ENCODE measurements at regions not wholly inside any gene's neighbourhood (a gene's known extent, or its start where the extent isn't known, plus 50 kb on each side); places are given as distances from the start of the nearest gene placed in this dataset.

- no peaks in the 10 kb centered on the region for H3K36me3 Mint-ChIP-seq (ENCODE audit: low read depth, unreplicated experiment)
- peaks cover 13% of the 10 kb centered on the region for H3K4me1 Mint-ChIP-seq (ENCODE audit: unreplicated experiment)
- H3K27ac Mint-ChIP-seq (ENCODE audit: unreplicated experiment), result no peak overlapping the region
- no peaks in the 10 kb centered on the region for H3K9me3 Mint-ChIP-seq (ENCODE audit: unreplicated experiment)
- TF ChIP-seq, protein P1, sequence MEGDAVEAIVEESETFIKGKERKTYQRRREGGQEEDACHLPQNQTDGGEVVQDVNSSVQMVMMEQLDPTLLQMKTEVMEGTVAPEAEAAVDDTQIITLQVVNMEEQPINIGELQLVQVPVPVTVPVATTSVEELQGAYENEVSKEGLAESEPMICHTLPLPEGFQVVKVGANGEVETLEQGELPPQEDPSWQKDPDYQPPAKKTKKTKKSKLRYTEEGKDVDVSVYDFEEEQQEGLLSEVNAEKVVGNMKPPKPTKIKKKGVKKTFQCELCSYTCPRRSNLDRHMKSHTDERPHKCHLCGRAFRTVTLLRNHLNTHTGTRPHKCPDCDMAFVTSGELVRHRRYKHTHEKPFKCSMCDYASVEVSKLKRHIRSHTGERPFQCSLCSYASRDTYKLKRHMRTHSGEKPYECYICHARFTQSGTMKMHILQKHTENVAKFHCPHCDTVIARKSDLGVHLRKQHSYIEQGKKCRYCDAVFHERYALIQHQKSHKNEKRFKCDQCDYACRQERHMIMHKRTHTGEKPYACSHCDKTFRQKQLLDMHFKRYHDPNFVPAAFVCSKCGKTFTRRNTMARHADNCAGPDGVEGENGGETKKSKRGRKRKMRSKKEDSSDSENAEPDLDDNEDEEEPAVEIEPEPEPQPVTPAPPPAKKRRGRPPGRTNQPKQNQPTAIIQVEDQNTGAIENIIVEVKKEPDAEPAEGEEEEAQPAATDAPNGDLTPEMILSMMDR (IDR thresholded peaks at IDR 0.05; ENCODE audit: unreplicated experiment), result no peak
- no peak for DNase-seq (ENCODE audit: low spot score)
- H3K27me3 Mint-ChIP-seq (ENCODE audit: unreplicated experiment), result peaks cover 1% of the 10 kb centered on the region
- H3K4me3 Mint-ChIP-seq (ENCODE audit: unreplicated experiment), result no peak overlapping the region
Observed at GRCh38 chr12:93033948-93034347, 104.9 kb upstream of the EEA1 start.

DNA sequence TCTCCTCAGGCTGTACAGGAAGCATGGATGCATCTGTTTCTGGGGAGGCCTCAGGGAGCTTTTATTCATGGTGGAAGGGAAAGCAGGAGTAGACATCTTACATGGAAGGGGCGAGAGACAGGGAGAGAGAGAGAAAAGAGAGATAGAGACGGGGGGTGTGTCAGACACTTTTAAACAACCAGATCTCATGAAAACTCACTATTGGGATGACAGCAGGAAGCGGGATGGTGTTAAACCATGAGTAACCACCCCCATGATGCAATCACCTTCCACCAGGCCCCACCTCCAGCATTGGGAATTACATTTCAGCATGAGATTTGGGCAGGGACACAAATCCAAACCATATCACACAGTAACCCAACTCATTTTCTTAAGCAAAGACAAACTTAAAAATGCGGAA is 110.0 kb upstream of the EEA1 start:
- Mint-ChIP-seq H3K4me1 (ENCODE audit: unreplicated experiment) (peaks cover 3% of the 10 kb centered on the region), H3K27ac (ENCODE audit: unreplicated experiment) (no peak overlapping the region), H3K9me3 (ENCODE audit: unreplicated experiment) (no peaks in the 10 kb centered on the region), H3K4me3 (ENCODE audit: unreplicated experiment) (no peak overlapping the region), H3K36me3 (ENCODE audit: low read depth, unreplicated experiment) (no peaks in the 10 kb centered on the region), H3K27me3 (ENCODE audit: unreplicated experiment) (no peaks in the 10 kb centered on the region)
- DNase-seq (ENCODE audit: low spot score), result no peak
- TF ChIP-seq, protein P1 (IDR thresholded peaks at IDR 0.05; ENCODE audit: unreplicated experiment), result no peak

GRCh38 chr12:93039930-93040329 is 110.8 kb upstream of the EEA1 start:
- no peak for DNase-seq (ENCODE audit: low spot score)
- peaks cover 3% of the 10 kb centered on the region for H3K4me1 Mint-ChIP-seq (ENCODE audit: unreplicated experiment)
- no peak overlapping the region for H3K4me3 Mint-ChIP-seq (ENCODE audit: unreplicated experiment)
- TF ChIP-seq, protein P1 (IDR thresholded peaks at IDR 0.05; ENCODE audit: unreplicated experiment), result no peak
- no peak overlapping the region for H3K27ac Mint-ChIP-seq (ENCODE audit: unreplicated experiment)
- no peaks in the 10 kb centered on the region for H3K9me3 Mint-ChIP-seq (ENCODE audit: unreplicated experiment)
- H3K27me3 Mint-ChIP-seq (ENCODE audit: unreplicated experiment), result no peaks in the 10 kb centered on the region
- H3K36me3 Mint-ChIP-seq (ENCODE audit: low read depth, unreplicated experiment), result no peaks in the 10 kb centered on the region

- Mint-ChIP-seq H3K36me3 (ENCODE audit: low read depth, unreplicated experiment) (no peaks in the 10 kb centered on the region), H3K4me1 (ENCODE audit: unreplicated experiment) (peaks cover 3% of the 10 kb centered on the region), H3K27ac (ENCODE audit: unreplicated experiment) (no peak overlapping the region)
Observed at GRCh38 chr12:93040367-93040766, 111.3 kb upstream of the EEA1 start.

GRCh38 chr12:93041416-93041815 is 112.3 kb upstream of the EEA1 start:
- Mint-ChIP-seq H3K4me3 (ENCODE audit: unreplicated experiment) (no peak overlapping the region), H3K27ac (ENCODE audit: unreplicated experiment) (no peak overlapping the region), H3K4me1 (ENCODE audit: unreplicated experiment) (peaks cover 3% of the 10 kb centered on the region), H3K36me3 (ENCODE audit: low read depth, unreplicated experiment) (no peaks in the 10 kb centered on the region), H3K9me3 (ENCODE audit: unreplicated experiment) (no peaks in the 10 kb centered on the region), H3K27me3 (ENCODE audit: unreplicated experiment) (peaks cover 2% of the 10 kb centered on the region)
- no peak for DNase-seq (ENCODE audit: low spot score)
- TF ChIP-seq, protein P1 (IDR thresholded peaks at IDR 0.05; ENCODE audit: unreplicated experiment), result no peak

More at GRCh38 chr12:93040367-93040766, 111.3 kb upstream of the EEA1 start:
- TF ChIP-seq, protein P1 (IDR thresholded peaks at IDR 0.05; ENCODE audit: unreplicated experiment), result no peak
- Mint-ChIP-seq H3K27me3 (ENCODE audit: unreplicated experiment) (no peaks in the 10 kb centered on the region), H3K4me3 (ENCODE audit: unreplicated experiment) (no peak overlapping the region), H3K9me3 (ENCODE audit: unreplicated experiment) (no peaks in the 10 kb centered on the region)
- DNase-seq (ENCODE audit: low spot score), result no peak

Measured in endothelial cell (in vitro differentiated cells).